ENCODE measurements at regions not wholly inside any gene's neighbourhood (a gene's known extent, or its start where the extent isn't known, plus 50 kb on each side); places are given as distances from the start of the nearest gene placed in this dataset.

- no peak for DNase-seq
- TF ChIP-seq CTCF (conservative IDR thresholded peaks at IDR 0.05) (no peak), EZH2 (IDR thresholded peaks at IDR 0.05; ENCODE audit: low read depth) (no peak)
- Histone ChIP-seq H3K4me2 (no peak overlapping the region), H2AFZ (no peak overlapping the region), H3F3A (ENCODE audit: insufficient read depth, low read depth) (0 out of 2 replicates have a peak, but pooled peaks cover 5% of the 10 kb centered on the region), H3K4me1 (replicated peaks; ENCODE audit: insufficient read depth) (no peaks in the 10 kb centered on the region), H3K79me2 (ENCODE audit: low read depth) (no peaks in the 10 kb centered on the region), H4K20me1 (ENCODE audit: insufficient read depth) (no peaks in the 10 kb centered on the region), H3K36me3 (ENCODE audit: low read depth) (no peaks in the 10 kb centered on the region), H3K9me3 (ENCODE audit: insufficient read depth, low read depth) (no peaks in the 10 kb centered on the region), H3K4me3 (no peak overlapping the region), H3K9me2 (ENCODE audit: insufficient read depth) (no peaks in the 10 kb centered on the region), H3K27me3 (ENCODE audit: insufficient read depth, low read depth) (peaks cover 9% of the 10 kb centered on the region), H3K27ac (no peak overlapping the region)
- no TSS peak for BruUV-seq (replicated peaks)
- ChIA-PET POLR2A (ENCODE audit: unreplicated experiment) (interaction anchor here (0.6 kb wide), 1 partner anchor 164 kb away, joined by 4 read pairs; no protein-coding TSS in a partner anchor), CTCF (interaction anchor here (0.6 to 0.8 kb wide), 2 partner anchors 97 to 313 kb away, joined by 4 to 5 read pairs; no protein-coding TSS in a partner anchor)
- intact Hi-C loops (cut with micrococcal nuclease; ENCODE audit: unreplicated experiment): no loop called here
These were observed 188.4 kb downstream of the C9orf50 start for GRCh38 chr9:129432297-129433154.

GRCh38 chr9:129430940-129431643 lies 189.8 kb downstream of the C9orf50 start:
- Histone ChIP-seq H3F3A (ENCODE audit: insufficient read depth, low read depth) (0 out of 2 replicates have a peak, but pooled peaks cover 5% of the 10 kb centered on the region), H3K4me3 (no peak overlapping the region), H3K9me3 (ENCODE audit: insufficient read depth, low read depth) (no peaks in the 10 kb centered on the region), H2AFZ (no peak overlapping the region), H4K20me1 (ENCODE audit: insufficient read depth) (no peaks in the 10 kb centered on the region), H3K27ac (no peak overlapping the region), H3K9me2 (ENCODE audit: insufficient read depth) (no peaks in the 10 kb centered on the region), H3K79me2 (ENCODE audit: low read depth) (no peaks in the 10 kb centered on the region), H3K4me1 (replicated peaks; ENCODE audit: insufficient read depth) (no peaks in the 10 kb centered on the region), H3K36me3 (ENCODE audit: low read depth) (no peaks in the 10 kb centered on the region), H3K27me3 (ENCODE audit: insufficient read depth, low read depth) (no peaks in the 10 kb centered on the region), H3K4me2 (no peak overlapping the region)
- CTCF ChIA-PET: no interaction called here
- intact Hi-C loops (cut with micrococcal nuclease; ENCODE audit: unreplicated experiment): no loop called here
- no peak for DNase-seq
- no TSS peak for BruUV-seq (replicated peaks)
- POLR2A ChIA-PET (ENCODE audit: unreplicated experiment): no interaction called here
- TF ChIP-seq EZH2 (IDR thresholded peaks at IDR 0.05; ENCODE audit: low read depth): no peak
- no peak for TF ChIP-seq CTCF (conservative IDR thresholded peaks at IDR 0.05)

- H3K4me2 ChIP-seq: no peak overlapping the region
- ChIA-PET CTCF (no interaction called here), POLR2A (ENCODE audit: unreplicated experiment) (no interaction called here)
- intact Hi-C loops (cut with micrococcal nuclease; ENCODE audit: unreplicated experiment): no loop called here
- H4K20me1 ChIP-seq (ENCODE audit: insufficient read depth): no peaks in the 10 kb centered on the region
- no peaks in the 10 kb centered on the region for H3K9me3 ChIP-seq (ENCODE audit: insufficient read depth, low read depth)
- no peaks in the 10 kb centered on the region for H3K27me3 ChIP-seq (ENCODE audit: insufficient read depth, low read depth)
- no peak overlapping the region for H3K4me3 ChIP-seq
- H3F3A ChIP-seq (ENCODE audit: insufficient read depth, low read depth): no peaks in the 10 kb centered on the region
- no peak for TF ChIP-seq CTCF (conservative IDR thresholded peaks at IDR 0.05)
- TF ChIP-seq EZH2 (IDR thresholded peaks at IDR 0.05; ENCODE audit: low read depth): no peak
- no peaks in the 10 kb centered on the region for H3K9me2 ChIP-seq (ENCODE audit: insufficient read depth)
- no peaks in the 10 kb centered on the region for H3K79me2 ChIP-seq (ENCODE audit: low read depth)
- no peaks in the 10 kb centered on the region for H3K4me1 ChIP-seq (replicated peaks; ENCODE audit: insufficient read depth)
- no peak overlapping the region for H3K27ac ChIP-seq
- H2AFZ ChIP-seq: no peak overlapping the region
- BruUV-seq (replicated peaks): no TSS peak
- no peaks in the 10 kb centered on the region for H3K36me3 ChIP-seq (ENCODE audit: low read depth)
- DNase-seq: no peak
These were observed 191.9 kb downstream of the C9orf50 start for GRCh38 chr9:129428864-129429577.
